GM12874 (cell line): ENCODE measurements at regions not wholly inside any gene's neighbourhood (a gene's known extent, or its start where the extent isn't known, plus 50 kb on each side); places are given as distances from the start of the nearest gene placed in this dataset.

ENCODE experiments used
- CTCF ChIP-seq: IDR thresholded peaks from 2 replicates; pipeline ENCODE4 v1.5.1; 2011; ENCODE audit warnings: low read depth, mild to moderate bottlenecking, control low read depth, low read length, moderate library complexity; ENCODE audit not compliant: insufficient read depth

DNA sequence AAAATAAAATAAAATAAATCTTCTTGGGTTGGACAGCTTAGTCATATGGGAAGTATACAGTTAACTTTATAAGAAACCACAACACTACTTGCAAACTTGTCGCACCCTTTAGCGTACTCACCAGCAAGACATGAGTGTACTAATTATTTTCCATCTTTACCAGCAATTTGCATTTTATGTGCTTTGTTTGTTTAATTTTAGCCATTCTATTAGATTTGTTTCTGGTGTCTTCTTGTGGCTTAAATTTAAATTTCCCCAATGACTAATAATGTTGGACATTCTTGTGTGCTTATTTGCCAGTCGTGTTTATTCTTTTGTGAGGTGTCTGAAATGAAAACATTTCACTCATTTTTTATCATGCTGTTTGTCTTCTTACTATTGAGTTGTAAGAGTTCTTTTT, 1172.2 kb upstream of the CITED2 start:
- TF ChIP-seq CTCF: no peak

- no peak for TF ChIP-seq CTCF
Measured at GRCh38 chr6:140544431-140544830, 1170.0 kb upstream of the CITED2 start.

- no peak for TF ChIP-seq CTCF
Measured at GRCh38 chr6:140542863-140543262, 1168.4 kb upstream of the CITED2 start.

GRCh38 chr6:140541288-140541687, 1166.8 kb upstream of the CITED2 start:
- no peak for TF ChIP-seq CTCF

DNA sequence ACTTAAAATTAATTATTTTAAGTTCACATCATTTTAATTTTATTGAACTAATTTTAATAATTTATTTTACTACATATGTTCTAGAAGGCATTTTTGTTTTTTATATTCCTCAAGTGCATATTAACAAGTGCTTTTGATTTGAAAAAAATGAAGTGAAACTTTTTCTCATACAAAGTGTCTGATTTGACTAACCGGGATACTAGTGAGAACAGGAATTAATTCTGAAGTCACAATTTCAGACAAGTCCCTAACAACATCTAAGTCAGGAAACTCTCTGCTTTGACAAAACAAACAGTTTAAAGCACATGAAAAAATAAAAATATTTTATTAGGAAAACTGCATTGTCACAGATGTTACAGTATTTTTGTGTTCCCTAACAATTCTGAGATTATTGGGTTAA, 1166.3 kb upstream of the CITED2 start:
- no peak for TF ChIP-seq CTCF

DNA sequence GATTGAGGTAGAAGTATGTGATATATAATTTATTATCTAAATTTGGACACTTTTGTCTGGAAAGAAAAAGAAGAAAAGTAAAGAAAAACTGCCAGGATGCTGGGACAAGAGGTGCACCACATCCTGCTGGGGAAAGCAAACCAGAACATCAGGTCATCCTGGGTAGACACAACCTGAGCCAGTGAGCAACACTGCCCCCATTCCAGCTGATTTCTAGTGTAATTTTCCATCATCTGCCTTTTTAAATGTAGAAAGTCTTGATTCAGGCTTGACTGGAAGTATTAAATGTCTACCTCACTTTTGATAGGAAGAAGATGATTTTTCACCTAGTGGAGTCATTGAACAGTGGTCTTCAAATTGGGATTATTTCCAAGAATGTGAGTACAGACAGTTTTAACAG, 1164.5 kb upstream of the CITED2 start:
- no peak for TF ChIP-seq CTCF

DNA sequence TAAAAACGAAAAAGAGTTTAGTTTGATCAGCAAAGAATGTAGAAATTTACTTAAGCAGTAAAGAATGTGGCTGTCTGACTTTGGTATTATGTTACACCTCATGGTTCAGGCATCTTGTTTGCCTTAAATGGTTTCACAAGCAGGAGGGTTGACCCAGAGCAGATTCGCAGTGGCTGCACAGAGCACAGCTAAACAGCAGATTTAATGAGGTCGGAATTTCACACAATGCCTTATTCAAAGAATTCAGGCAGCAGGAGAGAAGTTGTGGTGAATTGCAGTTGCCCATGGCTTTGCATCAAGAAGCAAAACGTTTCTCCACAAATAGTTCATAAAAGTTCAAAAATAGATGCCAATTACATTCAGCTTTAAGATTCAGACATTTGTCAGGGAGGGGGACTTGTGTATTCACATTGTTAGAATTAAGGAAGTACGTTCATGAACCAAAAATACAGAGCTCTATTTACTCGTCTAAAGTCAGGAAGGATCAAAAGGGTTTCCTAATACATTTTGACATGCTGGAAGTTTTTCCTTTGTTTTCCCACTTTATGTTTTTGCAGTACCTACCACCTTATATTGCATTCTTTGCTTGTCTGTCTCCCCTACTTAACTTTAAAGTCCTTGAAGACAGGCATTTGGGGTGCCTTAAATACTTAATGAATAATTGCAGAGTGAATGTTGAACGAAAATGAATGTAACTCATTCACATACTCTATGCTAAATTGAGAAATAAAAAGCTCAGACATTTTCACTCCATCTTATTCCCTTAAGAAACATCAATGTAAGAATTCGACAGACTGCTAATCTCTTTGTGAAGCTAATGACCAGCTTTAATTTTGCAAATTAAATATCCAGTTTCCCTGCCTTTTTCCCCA, 1163.6 kb upstream of the CITED2 start:
- no peak for TF ChIP-seq CTCF
